Retinal pigment epithelial cell (primary cell): ENCODE measurements at regions not wholly inside any gene's neighbourhood (a gene's known extent, or its start where the extent isn't known, plus 50 kb on each side); places are given as distances from the start of the nearest gene placed in this dataset.

ENCODE experiments used
- DNase-seq: peaks from one replicate; pipeline ENCODE4 v3.0.0-alpha.2; 2010; ENCODE audit warnings: low read depth
- H3K4me3 ChIP-seq: 2 replicates; pipeline ENCODE4 v1.5.1; 2011; ENCODE audit warnings: mild to moderate bottlenecking, low read length, control low read depth, moderate library complexity
- TF ChIP-seq, protein P1 (sequence below): conservative IDR thresholded peaks from 2 replicates; pipeline ENCODE4 v1.5.1; 2011; ENCODE audit warnings: low read depth, low read length, control low read depth, inconsistent platforms

DNA sequence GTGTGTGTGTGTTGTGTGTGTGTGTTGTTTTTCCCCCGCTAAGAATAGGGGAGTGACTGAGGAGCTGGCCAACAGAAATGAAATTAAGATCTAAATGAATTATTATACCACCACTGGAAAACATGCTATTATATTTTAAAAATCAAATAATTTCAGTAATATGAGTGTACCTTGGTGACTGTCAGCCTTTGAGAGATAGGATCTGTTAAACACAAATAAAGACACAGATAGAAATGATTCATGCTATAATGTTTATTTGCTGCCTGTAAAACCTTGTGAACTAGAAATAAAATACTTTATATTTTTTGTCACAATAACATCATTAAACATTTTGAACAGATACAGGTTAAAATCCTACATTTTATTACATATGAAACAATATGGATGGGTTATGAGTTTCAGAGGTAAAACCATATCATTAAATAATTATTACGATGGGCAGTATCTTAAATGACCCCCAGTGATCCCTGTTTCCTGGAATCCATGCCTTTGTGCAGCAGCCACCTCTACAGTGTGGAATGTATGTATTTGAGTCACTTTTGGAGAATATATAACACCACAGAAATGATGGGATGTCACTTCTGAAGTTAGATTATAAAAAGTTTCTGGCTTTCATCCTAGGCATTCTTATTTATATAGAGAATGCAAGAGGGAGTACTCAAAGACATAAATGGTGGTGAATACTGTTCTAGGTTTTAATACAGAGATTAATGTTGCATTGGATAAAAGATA, 617.2 kb downstream of the CDH18 start:
- TF ChIP-seq, protein P1, sequence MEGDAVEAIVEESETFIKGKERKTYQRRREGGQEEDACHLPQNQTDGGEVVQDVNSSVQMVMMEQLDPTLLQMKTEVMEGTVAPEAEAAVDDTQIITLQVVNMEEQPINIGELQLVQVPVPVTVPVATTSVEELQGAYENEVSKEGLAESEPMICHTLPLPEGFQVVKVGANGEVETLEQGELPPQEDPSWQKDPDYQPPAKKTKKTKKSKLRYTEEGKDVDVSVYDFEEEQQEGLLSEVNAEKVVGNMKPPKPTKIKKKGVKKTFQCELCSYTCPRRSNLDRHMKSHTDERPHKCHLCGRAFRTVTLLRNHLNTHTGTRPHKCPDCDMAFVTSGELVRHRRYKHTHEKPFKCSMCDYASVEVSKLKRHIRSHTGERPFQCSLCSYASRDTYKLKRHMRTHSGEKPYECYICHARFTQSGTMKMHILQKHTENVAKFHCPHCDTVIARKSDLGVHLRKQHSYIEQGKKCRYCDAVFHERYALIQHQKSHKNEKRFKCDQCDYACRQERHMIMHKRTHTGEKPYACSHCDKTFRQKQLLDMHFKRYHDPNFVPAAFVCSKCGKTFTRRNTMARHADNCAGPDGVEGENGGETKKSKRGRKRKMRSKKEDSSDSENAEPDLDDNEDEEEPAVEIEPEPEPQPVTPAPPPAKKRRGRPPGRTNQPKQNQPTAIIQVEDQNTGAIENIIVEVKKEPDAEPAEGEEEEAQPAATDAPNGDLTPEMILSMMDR: no peak
- no peak for DNase-seq
- H3K4me3 ChIP-seq: no peak overlapping the region

DNA sequence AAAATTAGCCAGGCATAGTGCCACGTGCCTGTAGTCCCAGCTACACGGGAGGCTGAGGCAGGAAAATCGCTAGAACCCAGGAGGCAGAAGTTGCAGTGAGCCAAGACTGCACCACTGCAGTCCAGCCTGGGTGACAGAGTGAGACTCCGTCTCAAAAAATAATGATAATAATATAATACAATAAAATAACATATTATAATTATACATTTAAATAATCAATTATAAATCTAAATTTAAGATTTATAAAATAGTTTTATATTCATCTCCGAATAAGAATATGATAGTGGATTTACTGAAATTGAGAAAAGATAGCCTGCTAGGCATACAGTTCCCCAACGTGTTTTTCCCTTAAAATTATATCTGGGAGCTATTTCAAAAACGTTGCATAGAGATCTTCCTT, 599.6 kb downstream of the CDH18 start:
- no peak overlapping the region for H3K4me3 ChIP-seq
- DNase-seq: no peak
- TF ChIP-seq, protein P1: no peak

DNA sequence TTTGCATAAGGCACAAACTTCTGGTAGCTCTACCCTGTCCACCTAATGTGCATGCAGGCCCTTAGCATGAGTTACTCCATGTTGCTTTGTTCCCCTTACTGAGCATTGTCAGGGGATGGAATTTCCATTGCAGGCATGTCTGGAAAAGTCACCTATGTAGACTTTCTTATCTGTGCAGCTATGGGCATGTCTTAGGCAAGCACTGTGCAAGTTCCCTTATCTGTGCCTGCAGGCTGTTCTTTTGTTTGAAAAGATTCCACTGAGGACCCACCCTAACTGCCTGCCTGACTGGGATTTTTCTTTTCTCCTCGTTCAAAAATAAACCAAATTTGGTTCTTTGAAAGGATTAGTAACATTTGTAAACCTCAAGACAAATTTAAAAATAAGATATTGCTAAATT, 587.0 kb downstream of the CDH18 start:
- DNase-seq: no peak
- H3K4me3 ChIP-seq: no peak overlapping the region
- TF ChIP-seq, protein P1: no peak

DNA sequence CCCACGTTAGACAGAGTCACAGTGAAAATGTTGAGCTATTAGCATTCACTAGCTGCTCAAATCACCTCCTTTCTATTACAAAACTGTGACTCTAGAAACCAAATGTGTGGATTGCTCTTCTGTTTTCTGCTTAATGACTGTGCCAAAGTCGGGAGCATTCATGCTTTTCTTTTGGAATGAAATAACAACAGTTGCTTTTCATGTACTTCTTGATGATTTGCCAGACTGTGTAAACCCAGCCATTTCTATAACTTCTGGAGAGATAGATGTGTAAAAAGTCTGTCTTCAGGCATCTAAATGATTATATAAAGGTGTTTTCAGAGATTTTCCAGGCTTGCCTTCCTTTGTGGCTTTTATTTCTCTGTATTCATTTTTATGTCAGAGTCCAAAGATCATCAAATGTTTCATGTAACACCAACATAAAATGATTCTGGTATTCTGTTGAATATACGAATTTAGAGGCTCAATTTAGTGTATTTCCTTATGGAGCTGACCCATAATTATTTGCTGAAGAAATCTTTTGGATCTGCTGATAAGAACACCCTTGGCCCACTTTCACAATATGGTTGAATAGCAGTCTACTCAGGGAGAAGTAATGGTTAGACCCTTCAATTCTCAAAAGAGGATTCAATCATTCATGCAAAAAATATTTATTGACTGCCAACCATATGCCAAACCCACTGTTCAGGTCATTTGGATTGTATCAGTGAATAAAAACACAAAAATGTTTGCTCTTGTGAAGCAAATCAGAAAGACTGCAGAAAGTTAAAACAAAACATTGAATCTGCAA, 581.2 kb downstream of the CDH18 start:
- no peak overlapping the region for H3K4me3 ChIP-seq
- TF ChIP-seq, protein P1: no peak
- DNase-seq: no peak

DNA sequence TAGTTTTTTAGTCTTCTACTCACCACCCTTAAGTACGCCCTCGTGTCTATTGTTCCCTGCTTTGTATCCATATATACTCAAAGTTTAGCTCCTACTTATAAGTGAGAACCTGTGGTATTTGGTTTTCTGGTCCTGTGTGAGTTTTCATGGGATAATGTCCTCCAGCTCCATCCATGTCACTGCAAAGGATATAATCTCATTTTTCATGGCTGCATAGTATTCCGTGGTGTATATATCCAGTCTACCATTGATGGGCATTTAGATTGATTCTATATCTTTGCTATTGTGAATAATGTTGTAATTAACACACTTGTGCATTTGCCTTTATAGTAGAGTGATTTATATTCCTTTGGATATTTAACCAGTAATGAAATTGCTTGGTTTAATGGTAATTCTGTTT, 579.9 kb downstream of the CDH18 start:
- TF ChIP-seq, protein P1: no peak
- no peak overlapping the region for H3K4me3 ChIP-seq
- DNase-seq: no peak

DNA sequence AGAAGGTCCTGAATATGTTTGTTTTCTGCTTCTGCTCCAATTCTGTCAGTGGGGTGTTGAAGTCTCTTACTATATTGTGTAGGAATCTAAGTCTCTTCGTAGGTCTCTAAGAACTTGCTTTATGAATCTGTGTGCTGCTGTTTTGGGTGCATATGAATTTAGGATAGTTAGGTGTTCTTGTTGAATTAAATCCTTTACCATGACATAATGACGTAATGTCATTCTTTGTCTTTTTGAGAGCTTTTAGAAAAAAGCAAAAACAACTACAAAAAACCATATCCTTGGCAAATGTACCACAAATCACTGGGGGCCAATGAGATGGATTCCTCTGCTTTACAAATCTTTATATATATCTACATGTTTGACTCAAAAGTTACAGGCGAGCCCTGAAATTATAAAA, 576.1 kb downstream of the CDH18 start:
- no peak overlapping the region for H3K4me3 ChIP-seq
- TF ChIP-seq, protein P1: no peak

More for the DNA sequence above, 576.1 kb downstream of the CDH18 start:
- DNase-seq: no peak
